ENCODE measurements at regions not wholly inside any gene's neighbourhood (a gene's known extent, or its start where the extent isn't known, plus 50 kb on each side); places are given as distances from the start of the nearest gene placed in this dataset.

- TF ChIP-seq BHLHE40 (IDR thresholded peaks at IDR 0.05; ENCODE audit: borderline replicate concordance in 1 of 2, low read depth in 2 of 2, low read length in 1 of 2) (no peak), IRF3 (IDR thresholded peaks at IDR 0.05) (no peak), CREB1 (IDR thresholded peaks at IDR 0.05; ENCODE audit: low read depth) (no peak), JUND (IDR thresholded peaks at IDR 0.05; ENCODE audit: low read depth, low read length) (no peak), KLF5 (IDR thresholded peaks at IDR 0.05; ENCODE audit: partially characterized antibody) (no peak), WRNIP1 (IDR thresholded peaks at IDR 0.05; ENCODE audit: borderline replicate concordance, low read depth, low read length) (no peak)
Observed at GRCh38 chr18:39776766-39777165, 2178.3 kb upstream of the PIK3C3 start (continued).

- Histone ChIP-seq H3K27ac (ENCODE audit: control insufficient read depth, insufficient read depth) (no peak overlapping the region), H3K4me3 (no peak overlapping the region), H3K79me2 (ENCODE audit: control insufficient read depth, insufficient read depth, low read length) (no peaks in the 10 kb centered on the region), H3K36me3 (ENCODE audit: control insufficient read depth in 2 of 2, insufficient read depth in 2 of 2, low read length in 1 of 2) (no peaks in the 10 kb centered on the region), H3K9me3 (replicated peaks; ENCODE audit: control insufficient read depth, insufficient read depth, low read length) (no peaks in the 10 kb centered on the region), H2AFZ (ENCODE audit: control insufficient read depth, low read depth, low read length) (no peak overlapping the region), H3K27me3 (replicated peaks in 1 of 2; ENCODE audit: control insufficient read depth in 2 of 2, insufficient read depth in 2 of 2, low read length in 1 of 2) (no peaks in the 10 kb centered on the region), H3K9ac (ENCODE audit: control insufficient read depth, insufficient read depth, low read length) (no peak overlapping the region), H4K20me1 (ENCODE audit: control insufficient read depth, insufficient read depth) (no peaks in the 10 kb centered on the region), H3K4me2 (ENCODE audit: control insufficient read depth, insufficient read depth) (no peak overlapping the region), H3K4me1 (ENCODE audit: control insufficient read depth, insufficient read depth, low read length) (no peaks in the 10 kb centered on the region)
- no TSS peak for BruUV-seq (replicated peaks)
- FAIRE-seq: no peak
- no peak for DNase-seq (ENCODE audit: low read depth, low spot score)
- intact Hi-C loops (cut with micrococcal nuclease; ENCODE audit: unreplicated experiment): no loop called here
- ATAC-seq: no peak
- POLR2A ChIA-PET: no interaction called here
- CTCF ChIA-PET: no interaction called here
- no peak for TF ChIP-seq GABPA (IDR thresholded peaks at IDR 0.05; ENCODE audit: low read depth)
- TF ChIP-seq, protein P1, sequence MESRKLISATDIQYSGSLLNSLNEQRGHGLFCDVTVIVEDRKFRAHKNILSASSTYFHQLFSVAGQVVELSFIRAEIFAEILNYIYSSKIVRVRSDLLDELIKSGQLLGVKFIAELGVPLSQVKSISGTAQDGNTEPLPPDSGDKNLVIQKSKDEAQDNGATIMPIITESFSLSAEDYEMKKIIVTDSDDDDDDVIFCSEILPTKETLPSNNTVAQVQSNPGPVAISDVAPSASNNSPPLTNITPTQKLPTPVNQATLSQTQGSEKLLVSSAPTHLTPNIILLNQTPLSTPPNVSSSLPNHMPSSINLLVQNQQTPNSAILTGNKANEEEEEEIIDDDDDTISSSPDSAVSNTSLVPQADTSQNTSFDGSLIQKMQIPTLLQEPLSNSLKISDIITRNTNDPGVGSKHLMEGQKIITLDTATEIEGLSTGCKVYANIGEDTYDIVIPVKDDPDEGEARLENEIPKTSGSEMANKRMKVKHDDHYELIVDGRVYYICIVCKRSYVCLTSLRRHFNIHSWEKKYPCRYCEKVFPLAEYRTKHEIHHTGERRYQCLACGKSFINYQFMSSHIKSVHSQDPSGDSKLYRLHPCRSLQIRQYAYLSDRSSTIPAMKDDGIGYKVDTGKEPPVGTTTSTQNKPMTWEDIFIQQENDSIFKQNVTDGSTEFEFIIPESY (IDR thresholded peaks at IDR 0.05): no peak
- TF ChIP-seq TARDBP (IDR thresholded peaks at IDR 0.05; ENCODE audit: borderline replicate concordance): no peak
- TF ChIP-seq FOS (IDR thresholded peaks at IDR 0.05; ENCODE audit: borderline replicate concordance, extremely low read depth, insufficient read length): no peak
- TF ChIP-seq CEBPB (IDR thresholded peaks at IDR 0.05; ENCODE audit: borderline replicate concordance in 1 of 2, low read depth in 2 of 2, low read length in 2 of 2): no peak
- TF ChIP-seq MXI1 (IDR thresholded peaks at IDR 0.05; ENCODE audit: low read depth, low read length): no peak
- no peak for TF ChIP-seq NR2F1 (conservative IDR thresholded peaks at IDR 0.05)
- no peak for TF ChIP-seq ZNF217 (IDR thresholded peaks at IDR 0.05)
- TF ChIP-seq SIN3A (IDR thresholded peaks at IDR 0.05; ENCODE audit: low read depth, low read length): no peak
- TF ChIP-seq USF1 (IDR thresholded peaks at IDR 0.05; ENCODE audit: borderline replicate concordance, extremely low read length, insufficient read depth, low read depth, low read length): no peak
- no peak for TF ChIP-seq MEF2B (IDR thresholded peaks at IDR 0.05; ENCODE audit: partially characterized antibody, poor library complexity, severe bottlenecking)
- in situ Hi-C loops (cut with MboI): no loop called here
- SMC1A ChIA-PET (ENCODE audit: uncharacterized antibody, unreplicated experiment): no interaction called here
- WGBS (ENCODE audit: insufficient coverage, insufficient replicate concordance, low lambda C conversion rate, missing lambda C conversion rate): 10% methylated on average over 3 of the region's 3 CpGs
- RAD21 ChIA-PET (ENCODE audit: unreplicated experiment): no interaction called here
Observed at GRCh38 chr18:39774957-39775598, 2180.0 kb upstream of the PIK3C3 start.

Measured in GM12878 (cell line).